Activated CD8-positive, alpha-beta T cell treated with anti-CD3 and anti-CD28 coated beads for 36 hours (primary cell): ENCODE measurements at regions not wholly inside any gene's neighbourhood (a gene's known extent, or its start where the extent isn't known, plus 50 kb on each side); places are given as distances from the start of the nearest gene placed in this dataset.

ENCODE experiments used
- ATAC-seq: fragments of 200-7000 bp; cut with Tn5 transposase; one replicate; pipeline ENCODE4 v1.10.0; 2021; ENCODE audit warnings: mild to moderate bottlenecking, moderate library complexity
- CTCF ChIA-PET: fragments of 350-600 bp; sonication (Branson Sonifier 250); formaldehyde crosslinking; loops from one replicate; lab custom pipeline; 2021; ENCODE audit warnings: antibody characterized with exemption; lab: Charles Lee
- POLR2A ChIA-PET: fragments of 350-600 bp; sonication (Branson Sonifier 250); formaldehyde crosslinking; loops from one replicate; lab custom pipeline; 2021; ENCODE audit warnings: antibody characterized with exemption; lab: Charles Lee
- DNase-seq: peaks from one replicate; pipeline ENCODE4 v3.0.0-alpha.2; 2020
- H3K27ac Mint-ChIP-seq: one replicate; pipeline ENCODE4 v1.8.0; 2021; ENCODE audit warnings: mild to moderate bottlenecking, mixed read lengths
- H3K27me3 Mint-ChIP-seq: one replicate; pipeline ENCODE4 v1.8.0; 2021; ENCODE audit warnings: mixed read lengths
- H3K36me3 Mint-ChIP-seq: one replicate; pipeline ENCODE4 v1.8.0; 2021; ENCODE audit warnings: low read depth, mixed read lengths
- H3K4me1 Mint-ChIP-seq: one replicate; pipeline ENCODE4 v1.8.0; 2021; ENCODE audit warnings: low read depth, mixed read lengths
- H3K4me3 Mint-ChIP-seq: one replicate; pipeline ENCODE4 v1.8.0; 2021; ENCODE audit warnings: mild to moderate bottlenecking, moderate library complexity, mixed read lengths
- H3K9me3 Mint-ChIP-seq: one replicate; pipeline ENCODE4 v1.8.0; 2021; ENCODE audit warnings: mixed read lengths
- intact Hi-C: fragments of 100-400 bp; cut with micrococcal nuclease; formaldehyde crosslinking; loops from one replicate; pipeline ENCODE4 v1.10.0; 2022
- TF ChIP-seq, protein P1 (sequence below): fragments of 200-600 bp; IDR thresholded peaks from one replicate; pipeline ENCODE4 v1.8.0; 2022; ENCODE audit warnings: antibody characterized with exemption, mild to moderate bottlenecking

DNA sequence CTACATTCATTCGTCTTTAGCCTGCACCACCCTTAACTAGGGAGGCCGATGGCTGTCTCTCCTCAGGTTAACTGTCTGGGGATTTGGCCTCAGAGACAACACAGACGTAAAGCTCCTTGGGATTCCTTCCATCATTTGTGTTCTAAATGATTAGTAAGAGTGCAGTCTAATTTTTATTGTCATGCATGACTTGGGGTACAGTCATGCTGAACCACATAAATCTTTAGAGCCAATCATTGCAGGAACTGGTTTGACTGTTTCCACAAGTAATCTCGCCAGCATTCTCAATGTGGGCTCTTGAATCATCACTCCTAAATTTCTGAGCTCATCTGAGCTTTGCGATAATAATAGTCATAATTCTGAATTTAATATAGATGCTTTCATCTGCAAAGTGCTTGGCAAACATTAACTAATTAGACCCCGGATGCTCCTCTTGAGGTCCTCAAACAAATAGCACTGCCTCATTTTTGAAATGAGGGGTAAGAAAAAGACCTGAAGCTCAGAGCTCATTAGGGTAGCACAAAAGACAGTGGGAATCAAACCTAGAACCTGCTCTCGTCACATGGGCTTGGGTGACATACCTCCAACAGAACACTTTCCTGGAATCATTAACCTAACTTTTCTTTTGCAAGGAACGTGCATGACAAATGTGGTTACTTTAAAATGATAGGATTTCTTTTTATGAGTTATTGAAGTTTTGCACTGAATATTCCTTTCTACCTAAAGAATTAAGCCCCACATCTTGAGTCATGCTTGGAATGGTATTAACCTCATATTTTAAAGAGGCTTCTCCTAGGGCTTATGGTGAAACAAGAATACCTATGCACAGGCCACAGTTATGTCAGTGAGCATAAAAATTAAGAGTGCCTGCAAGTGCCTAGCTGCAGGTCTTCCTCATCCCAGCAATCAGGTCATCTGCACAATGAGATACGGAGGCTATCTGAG lies 118.9 kb upstream of the NRP1 start:
- H3K36me3 Mint-ChIP-seq, result no peaks in the 10 kb centered on the region
- H3K4me1 Mint-ChIP-seq, result no peaks in the 10 kb centered on the region
- intact Hi-C loops, result no loop called here
- POLR2A ChIA-PET, result no interaction called here
- TF ChIP-seq, protein P1, sequence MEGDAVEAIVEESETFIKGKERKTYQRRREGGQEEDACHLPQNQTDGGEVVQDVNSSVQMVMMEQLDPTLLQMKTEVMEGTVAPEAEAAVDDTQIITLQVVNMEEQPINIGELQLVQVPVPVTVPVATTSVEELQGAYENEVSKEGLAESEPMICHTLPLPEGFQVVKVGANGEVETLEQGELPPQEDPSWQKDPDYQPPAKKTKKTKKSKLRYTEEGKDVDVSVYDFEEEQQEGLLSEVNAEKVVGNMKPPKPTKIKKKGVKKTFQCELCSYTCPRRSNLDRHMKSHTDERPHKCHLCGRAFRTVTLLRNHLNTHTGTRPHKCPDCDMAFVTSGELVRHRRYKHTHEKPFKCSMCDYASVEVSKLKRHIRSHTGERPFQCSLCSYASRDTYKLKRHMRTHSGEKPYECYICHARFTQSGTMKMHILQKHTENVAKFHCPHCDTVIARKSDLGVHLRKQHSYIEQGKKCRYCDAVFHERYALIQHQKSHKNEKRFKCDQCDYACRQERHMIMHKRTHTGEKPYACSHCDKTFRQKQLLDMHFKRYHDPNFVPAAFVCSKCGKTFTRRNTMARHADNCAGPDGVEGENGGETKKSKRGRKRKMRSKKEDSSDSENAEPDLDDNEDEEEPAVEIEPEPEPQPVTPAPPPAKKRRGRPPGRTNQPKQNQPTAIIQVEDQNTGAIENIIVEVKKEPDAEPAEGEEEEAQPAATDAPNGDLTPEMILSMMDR, result no peak
- no peak overlapping the region for H3K4me3 Mint-ChIP-seq
- H3K27me3 Mint-ChIP-seq, result no peaks in the 10 kb centered on the region
- DNase-seq (no peak), ATAC-seq (no peak)
- no peak overlapping the region for H3K27ac Mint-ChIP-seq
- H3K9me3 Mint-ChIP-seq, result no peaks in the 10 kb centered on the region
- CTCF ChIA-PET, result interaction anchor here (0.9 kb wide), 1 partner anchor 9 kb away, joined by 4 read pairs; no protein-coding TSS in a partner anchor

DNA sequence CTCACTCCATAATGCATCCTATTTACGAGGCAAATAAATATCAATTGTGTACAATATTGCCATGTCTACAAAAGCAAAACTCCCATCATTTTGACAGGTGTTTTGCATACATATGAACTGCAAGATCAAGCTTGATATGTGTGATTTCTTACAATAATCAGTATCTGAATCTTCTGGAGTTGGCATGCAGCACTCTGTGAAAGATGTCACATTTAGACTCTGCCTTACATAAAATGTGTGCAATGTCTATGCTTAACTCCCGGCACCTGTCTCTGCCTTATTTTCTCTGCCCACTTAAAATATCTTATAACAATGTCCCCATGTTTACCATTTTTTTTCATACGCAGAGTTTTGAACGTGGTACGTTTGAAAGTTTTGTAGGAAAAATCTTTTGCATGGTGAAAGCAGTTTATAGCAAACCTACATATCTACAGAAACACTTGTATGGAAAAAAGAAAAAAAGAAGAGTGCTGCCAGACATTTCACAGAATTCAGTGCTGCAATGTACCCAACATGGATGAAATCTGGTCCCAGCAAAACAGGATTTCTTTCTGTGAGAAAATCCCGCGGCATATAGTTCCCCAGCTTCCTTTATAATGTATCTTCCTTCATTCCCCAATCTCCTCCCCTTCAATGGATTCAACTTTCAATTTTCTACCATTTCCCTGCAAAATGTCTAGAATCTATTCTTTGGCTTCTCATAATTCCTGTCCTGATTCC lies 114.1 kb upstream of the NRP1 start:
- no peaks in the 10 kb centered on the region for H3K36me3 Mint-ChIP-seq
- no peaks in the 10 kb centered on the region for H3K9me3 Mint-ChIP-seq
- DNase-seq (no peak), ATAC-seq (no peak)
- intact Hi-C loops, result no loop called here
- ChIA-PET CTCF (no interaction called here), POLR2A (no interaction called here)
- H3K4me3 Mint-ChIP-seq, result no peak overlapping the region
- no peak overlapping the region for H3K27ac Mint-ChIP-seq
- H3K27me3 Mint-ChIP-seq, result no peaks in the 10 kb centered on the region
- TF ChIP-seq, protein P1, result no peak
- no peaks in the 10 kb centered on the region for H3K4me1 Mint-ChIP-seq

DNA sequence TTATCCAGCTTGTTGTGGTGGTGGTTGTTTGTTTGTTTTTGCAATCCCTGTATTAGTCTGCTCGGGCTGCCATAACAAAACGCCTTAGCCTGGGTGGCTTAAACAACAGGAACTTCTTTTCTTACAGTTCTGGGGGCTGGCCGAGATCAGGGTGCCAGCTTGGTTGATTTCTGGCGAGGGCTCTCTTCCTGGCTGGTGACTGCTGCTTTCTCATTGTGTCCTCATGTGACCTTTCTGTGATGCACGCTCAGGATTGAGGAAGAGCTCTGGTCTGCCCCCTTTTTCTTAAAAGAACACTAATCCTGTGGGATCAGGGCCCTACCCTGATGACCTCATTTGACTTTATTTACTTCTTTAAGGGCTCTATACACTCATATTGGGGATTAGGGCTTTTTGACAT lies 107.1 kb upstream of the NRP1 start:
- no peak overlapping the region for H3K4me3 Mint-ChIP-seq

DNA sequence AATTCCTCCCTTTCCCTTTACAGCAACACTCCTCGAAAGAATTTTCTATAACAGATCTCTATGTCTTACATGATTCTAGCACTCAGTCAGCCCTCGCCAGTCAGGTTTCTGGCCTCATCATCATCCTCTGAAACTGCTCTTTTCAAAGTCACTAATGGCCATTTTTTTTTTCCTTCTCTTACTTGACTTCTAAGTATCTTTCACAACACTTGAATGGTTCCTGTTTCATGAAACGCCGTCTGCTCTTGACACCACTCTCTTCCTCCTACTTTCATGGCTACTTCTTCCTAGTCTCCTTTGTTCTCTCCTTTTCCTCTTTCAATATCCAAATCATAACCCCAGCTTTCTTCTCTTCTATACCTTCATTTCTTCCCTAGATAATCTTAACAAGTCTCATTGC lies 100.5 kb upstream of the NRP1 start:
- DNase-seq (no peak), ATAC-seq (no peak)
- no peaks in the 10 kb centered on the region for H3K36me3 Mint-ChIP-seq
- intact Hi-C loops, result no loop called here
- CTCF ChIA-PET, result no interaction called here
- H3K27ac Mint-ChIP-seq, result no peak overlapping the region
- H3K9me3 Mint-ChIP-seq, result no peaks in the 10 kb centered on the region
- POLR2A ChIA-PET, result no interaction called here
- peaks cover 13% of the 10 kb centered on the region for H3K27me3 Mint-ChIP-seq
- TF ChIP-seq, protein P1, result no peak
- H3K4me3 Mint-ChIP-seq, result no peak overlapping the region
- no peaks in the 10 kb centered on the region for H3K4me1 Mint-ChIP-seq

More for the DNA sequence above, 107.1 kb upstream of the NRP1 start:
- DNase-seq, result no peak
- TF ChIP-seq, protein P1, result no peak
- H3K9me3 Mint-ChIP-seq, result no peaks in the 10 kb centered on the region
- ChIA-PET POLR2A (no interaction called here), CTCF (no interaction called here)
- peaks cover 14% of the 10 kb centered on the region for H3K27me3 Mint-ChIP-seq
- no peak for ATAC-seq
- no peak overlapping the region for H3K27ac Mint-ChIP-seq
- H3K36me3 Mint-ChIP-seq, result no peaks in the 10 kb centered on the region
- H3K4me1 Mint-ChIP-seq, result no peaks in the 10 kb centered on the region
- intact Hi-C loops, result no loop called here

DNA sequence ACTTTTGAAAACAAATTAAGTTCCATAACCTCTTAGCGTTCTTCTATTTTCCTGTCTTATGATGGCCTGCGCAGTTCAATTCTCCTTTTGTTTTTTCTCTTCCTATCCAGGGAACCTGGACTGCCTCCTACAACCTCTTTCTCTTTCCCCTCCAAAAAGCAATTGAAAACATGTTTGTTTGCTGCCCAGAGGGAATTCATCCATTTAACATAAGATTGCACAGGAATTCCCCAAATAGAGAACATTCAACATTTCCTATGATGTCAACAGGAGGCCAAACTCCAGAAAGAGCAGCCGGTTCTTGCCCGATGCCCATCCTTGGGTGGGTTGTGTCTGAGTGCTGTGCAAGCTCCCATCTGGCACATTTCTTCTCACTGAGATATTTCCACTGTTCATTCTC lies 94.2 kb upstream of the NRP1 start:
- CTCF ChIA-PET, result no interaction called here
- Mint-ChIP-seq H3K4me1 (no peaks in the 10 kb centered on the region), H3K4me3 (no peak overlapping the region), H3K9me3 (no peaks in the 10 kb centered on the region), H3K27ac (no peak overlapping the region), H3K27me3 (peaks cover 10% of the 10 kb centered on the region), H3K36me3 (no peaks in the 10 kb centered on the region)
- DNase-seq (no peak), ATAC-seq (no peak)
- POLR2A ChIA-PET, result no interaction called here
- TF ChIP-seq, protein P1, result no peak
- intact Hi-C loops, result no loop called here
